GM18858 (cell line): ENCODE measurements at regions not wholly inside any gene's neighbourhood (a gene's known extent, or its start where the extent isn't known, plus 50 kb on each side); places are given as distances from the start of the nearest gene placed in this dataset.

Experiments used
- ATAC-seq: cut with Tn5 transposase; IDR thresholded peaks from one replicate; pipeline ENCODE4 v1.9.1; 2021; ENCODE audit not compliant: unreplicated experiment

GRCh38 chr5:135141303-135142268 is 107.6 kb upstream of the PITX1 start:
- ATAC-seq = no peak

GRCh38 chr5:135140446-135141204 is 106.6 kb upstream of the PITX1 start:
- ATAC-seq = no peak

- no peak for ATAC-seq
Measured at GRCh38 chr5:135139381-135140134, 105.5 kb upstream of the PITX1 start.

GRCh38 chr5:135138116-135138850 is 104.3 kb upstream of the PITX1 start:
- no peak for ATAC-seq

GRCh38 chr5:135137146-135137915 is 103.3 kb upstream of the PITX1 start:
- no peak for ATAC-seq

GRCh38 chr5:135136546-135136945 is 102.5 kb upstream of the PITX1 start:
- ATAC-seq = no peak

GRCh38 chr5:135135530-135136226 is 101.7 kb upstream of the PITX1 start:
- ATAC-seq = no peak

GRCh38 chr5:135134691-135135381 is 100.8 kb upstream of the PITX1 start:
- no peak for ATAC-seq

- ATAC-seq = no peak
Measured at GRCh38 chr5:135133698-135134515, 99.9 kb upstream of the PITX1 start.

GRCh38 chr5:135133181-135133580 is 99.2 kb upstream of the PITX1 start:
- no peak for ATAC-seq

- ATAC-seq = no peak
Measured at GRCh38 chr5:135131801-135132680, 98.0 kb upstream of the PITX1 start.

- ATAC-seq = no peak
Measured at GRCh38 chr5:135130261-135131215, 96.5 kb upstream of the PITX1 start.

GRCh38 chr5:135129307-135129706 is 95.3 kb upstream of the PITX1 start:
- ATAC-seq = no peak

GRCh38 chr5:135128361-135128760 is 94.3 kb upstream of the PITX1 start:
- ATAC-seq = no peak

- no peak for ATAC-seq
Measured at GRCh38 chr5:135127439-135128240, 93.6 kb upstream of the PITX1 start.
